ENCODE measurements at regions not wholly inside any gene's neighbourhood (a gene's known extent, or its start where the extent isn't known, plus 50 kb on each side); places are given as distances from the start of the nearest gene placed in this dataset.

DNA sequence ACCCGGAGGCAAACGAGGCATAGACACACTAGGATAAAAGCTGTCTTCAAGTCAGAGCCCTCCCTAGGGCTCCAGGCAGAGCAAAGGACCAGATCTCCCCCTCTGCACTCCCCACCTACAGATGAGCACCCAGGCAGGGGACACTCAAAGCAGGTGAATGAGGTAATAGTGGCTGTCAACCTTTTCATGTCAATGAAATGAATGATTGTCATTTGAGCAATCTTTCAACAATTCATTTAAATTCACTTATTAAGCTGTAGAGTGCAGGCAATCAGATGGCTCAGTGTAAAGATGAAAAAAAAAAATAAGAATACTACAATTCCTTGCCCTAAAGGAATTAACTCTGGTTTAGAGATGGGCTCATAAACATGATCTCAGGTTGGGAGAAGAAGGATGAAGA is 427.8 kb upstream of the ISX start:
- TF ChIP-seq, protein P1, sequence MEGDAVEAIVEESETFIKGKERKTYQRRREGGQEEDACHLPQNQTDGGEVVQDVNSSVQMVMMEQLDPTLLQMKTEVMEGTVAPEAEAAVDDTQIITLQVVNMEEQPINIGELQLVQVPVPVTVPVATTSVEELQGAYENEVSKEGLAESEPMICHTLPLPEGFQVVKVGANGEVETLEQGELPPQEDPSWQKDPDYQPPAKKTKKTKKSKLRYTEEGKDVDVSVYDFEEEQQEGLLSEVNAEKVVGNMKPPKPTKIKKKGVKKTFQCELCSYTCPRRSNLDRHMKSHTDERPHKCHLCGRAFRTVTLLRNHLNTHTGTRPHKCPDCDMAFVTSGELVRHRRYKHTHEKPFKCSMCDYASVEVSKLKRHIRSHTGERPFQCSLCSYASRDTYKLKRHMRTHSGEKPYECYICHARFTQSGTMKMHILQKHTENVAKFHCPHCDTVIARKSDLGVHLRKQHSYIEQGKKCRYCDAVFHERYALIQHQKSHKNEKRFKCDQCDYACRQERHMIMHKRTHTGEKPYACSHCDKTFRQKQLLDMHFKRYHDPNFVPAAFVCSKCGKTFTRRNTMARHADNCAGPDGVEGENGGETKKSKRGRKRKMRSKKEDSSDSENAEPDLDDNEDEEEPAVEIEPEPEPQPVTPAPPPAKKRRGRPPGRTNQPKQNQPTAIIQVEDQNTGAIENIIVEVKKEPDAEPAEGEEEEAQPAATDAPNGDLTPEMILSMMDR (IDR thresholded peaks at IDR 0.05 in 8 of 11, conservative IDR thresholded peaks at IDR 0.05 in 3 of 11), result no peak
- no peak for TF ChIP-seq POLR2A (IDR thresholded peaks at IDR 0.05)

Measured in spleen (tissue), 7 donors.